Cardiac septum (tissue), 1 donor: ENCODE measurements at regions not wholly inside any gene's neighbourhood (a gene's known extent, or its start where the extent isn't known, plus 50 kb on each side); places are given as distances from the start of the nearest gene placed in this dataset.

ENCODE experiments used
- DNase-seq: peaks from one replicate; pipeline ENCODE4 v3.0.0-alpha.2; 2020; ENCODE audit warnings: low spot score
- intact Hi-C: fragments of 100-400 bp; cut with DNase I; formaldehyde crosslinking; loops from one replicate; pipeline ENCODE4 v1.14.0; 2022
- donor health status: DM: no; HTN: no; CAD: no.

DNA sequence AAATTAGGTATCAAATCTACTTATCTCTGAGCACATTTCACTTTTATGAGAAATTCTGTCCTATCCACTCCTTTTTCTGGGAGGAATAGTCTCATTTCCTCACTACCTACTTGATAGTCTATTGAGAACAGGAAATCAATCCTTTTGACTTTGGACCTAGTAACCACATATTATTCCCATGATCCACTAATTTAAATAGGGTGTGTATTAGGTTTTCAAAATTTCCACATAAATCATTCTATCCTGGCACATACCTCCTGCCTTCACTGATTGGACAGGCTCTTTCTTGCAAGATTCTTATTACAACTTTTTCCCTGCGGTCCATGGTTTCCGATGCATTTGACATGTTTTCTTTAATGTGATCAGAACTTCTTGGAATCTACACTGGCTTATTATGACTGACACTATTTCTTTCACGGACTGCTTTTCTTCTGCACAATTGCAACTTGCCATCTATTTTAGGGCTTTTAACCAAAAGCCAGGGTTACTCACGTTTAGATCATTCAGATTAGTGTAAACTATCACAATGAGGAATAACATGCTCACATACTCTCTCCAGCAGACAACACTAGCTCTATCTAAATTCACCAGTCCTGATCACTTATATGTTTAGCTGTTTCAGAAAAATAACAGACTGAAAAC is 419.9 kb upstream of the SLIT2 start:
- intact Hi-C loops, result no loop called here
- DNase-seq, result no peak

DNA sequence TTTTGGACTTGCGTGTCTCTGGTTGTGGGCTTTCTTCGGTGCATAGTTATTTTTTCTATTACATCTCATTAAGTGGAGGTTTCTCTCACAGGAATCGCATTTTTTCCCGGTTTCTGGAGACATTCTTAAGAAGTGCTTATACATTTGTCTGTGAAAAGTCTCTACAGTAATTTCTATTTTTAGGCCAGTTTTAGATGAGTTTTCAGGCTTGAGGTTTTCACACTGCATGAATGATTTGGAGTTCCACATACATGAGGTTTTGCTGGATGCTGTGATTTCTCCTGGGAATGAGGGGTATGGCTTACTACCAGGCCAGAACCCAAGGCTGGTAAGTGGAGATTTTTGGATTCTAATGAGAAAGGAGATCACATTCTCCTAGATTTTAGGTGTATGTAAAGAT is 422.6 kb upstream of the SLIT2 start:
- intact Hi-C loops, result no loop called here

DNA sequence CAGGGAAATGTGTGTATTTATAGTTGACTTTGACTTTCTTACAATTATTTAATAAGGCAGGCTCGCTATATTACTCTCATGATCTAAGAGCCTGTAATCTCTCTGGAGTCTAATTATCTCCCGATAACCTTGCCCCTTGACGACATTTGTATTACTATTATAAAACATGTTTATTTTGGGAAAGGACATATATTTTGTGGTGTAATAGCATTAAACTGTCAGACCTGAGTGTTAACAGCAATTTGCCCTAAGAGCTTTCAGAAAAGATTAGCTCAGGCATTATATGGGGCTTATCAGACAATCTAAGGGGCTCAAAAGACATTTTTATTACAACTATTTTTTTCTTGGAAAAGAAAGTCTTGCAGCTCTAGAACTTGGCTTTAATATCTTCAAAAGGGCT is 427.9 kb upstream of the SLIT2 start:
- intact Hi-C loops, result no loop called here
- DNase-seq, result no peak

More for the DNA sequence above, 422.6 kb upstream of the SLIT2 start:
- DNase-seq, result no peak

DNA sequence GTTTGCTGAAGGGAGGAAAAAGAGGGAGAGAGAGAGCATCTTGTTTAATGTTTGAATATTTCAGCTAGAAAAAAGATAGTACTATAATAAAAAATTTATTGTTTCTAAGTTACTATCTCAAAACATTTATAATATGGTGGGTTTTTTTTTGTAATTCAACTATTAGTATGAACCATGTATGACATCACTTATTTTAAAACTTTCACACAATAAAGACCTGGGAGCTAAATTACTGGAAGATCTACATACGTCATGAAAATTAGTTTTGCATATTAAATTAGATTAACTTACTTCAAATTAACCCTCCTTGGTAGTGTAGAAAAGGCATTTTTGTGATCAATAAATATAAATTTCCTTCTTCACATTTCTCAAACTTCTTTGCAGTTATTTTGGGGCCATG is 432.0 kb upstream of the SLIT2 start:
- no peak for DNase-seq
- intact Hi-C loops, result no loop called here

DNA sequence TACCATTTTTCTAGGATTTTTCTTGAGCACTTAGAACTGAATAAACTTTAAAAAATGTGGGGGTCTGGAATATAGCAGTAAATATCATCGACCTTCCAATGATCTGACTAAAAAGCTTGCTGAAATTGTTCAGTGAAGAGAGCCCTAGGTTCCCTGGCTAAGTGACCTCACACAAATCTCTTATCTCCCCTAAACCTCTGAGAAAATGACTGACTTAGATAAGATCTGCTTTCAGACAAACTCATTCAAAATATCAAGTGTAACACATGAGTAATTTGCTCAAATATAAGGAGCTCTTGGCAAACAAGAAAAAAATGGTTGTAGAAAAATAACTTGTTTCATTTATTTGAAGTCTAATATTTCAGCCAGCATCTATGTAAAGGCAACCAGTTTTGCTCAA is 441.7 kb upstream of the SLIT2 start:
- intact Hi-C loops, result no loop called here
- no peak for DNase-seq

DNA sequence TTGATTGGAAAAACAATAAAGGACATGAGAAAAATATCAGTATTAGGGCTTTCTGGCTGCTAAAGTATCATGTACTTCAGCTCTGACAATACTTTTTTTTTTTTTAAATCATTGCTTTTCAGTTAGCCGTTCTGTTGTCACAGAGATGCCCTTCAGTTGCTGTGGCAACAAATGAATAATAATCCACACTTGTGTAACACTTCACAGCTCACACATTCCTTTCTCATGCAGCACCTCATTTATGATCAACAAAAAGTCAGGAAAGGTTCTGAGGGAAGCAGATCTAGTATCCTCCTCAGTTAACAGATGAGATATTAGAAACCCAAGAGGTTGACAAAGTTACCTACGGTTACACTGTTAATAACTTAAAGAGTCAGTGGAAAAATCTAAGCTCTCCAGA is 444.2 kb upstream of the SLIT2 start:
- DNase-seq, result no peak
- intact Hi-C loops, result no loop called here

DNA sequence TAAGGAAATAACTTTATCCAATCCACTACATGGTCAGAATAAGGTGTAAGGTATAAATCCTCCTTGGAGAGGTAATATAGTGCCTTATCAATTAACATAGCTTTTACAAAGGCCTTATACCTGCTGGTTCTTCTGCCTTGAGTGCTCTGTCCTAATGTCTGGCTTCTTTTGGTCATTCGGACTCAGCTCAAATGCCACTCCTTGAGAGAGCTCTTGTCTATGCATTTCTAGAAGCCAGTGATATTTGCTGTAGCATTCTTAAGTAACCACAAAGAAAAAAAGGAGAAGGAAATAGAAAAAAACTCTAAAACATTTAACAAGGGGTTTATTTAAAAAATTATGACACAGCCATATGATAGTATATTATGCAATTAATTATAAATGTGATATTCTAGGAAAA is 444.8 kb upstream of the SLIT2 start:
- DNase-seq, result no peak
- intact Hi-C loops, result no loop called here

DNA sequence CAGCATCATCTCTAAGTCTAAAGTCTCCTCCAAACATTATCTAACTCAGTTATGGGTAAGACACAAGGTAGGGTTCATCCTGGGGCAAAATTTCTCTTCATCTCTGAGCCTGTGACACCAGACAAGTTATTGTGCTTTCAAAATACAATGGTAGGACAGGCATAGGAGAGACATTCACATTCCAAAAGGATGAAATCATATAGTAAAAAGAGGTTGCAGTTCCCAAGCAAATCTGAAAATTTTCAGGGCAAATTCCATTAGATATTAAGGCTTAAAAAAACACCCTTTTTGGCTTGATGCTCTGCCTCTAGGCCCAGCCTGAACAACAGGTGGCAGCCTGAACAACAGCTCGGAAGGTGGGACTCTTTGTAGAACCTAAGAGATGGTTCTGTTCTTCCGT is 448.3 kb upstream of the SLIT2 start:
- DNase-seq, result no peak
- intact Hi-C loops, result no loop called here

DNA sequence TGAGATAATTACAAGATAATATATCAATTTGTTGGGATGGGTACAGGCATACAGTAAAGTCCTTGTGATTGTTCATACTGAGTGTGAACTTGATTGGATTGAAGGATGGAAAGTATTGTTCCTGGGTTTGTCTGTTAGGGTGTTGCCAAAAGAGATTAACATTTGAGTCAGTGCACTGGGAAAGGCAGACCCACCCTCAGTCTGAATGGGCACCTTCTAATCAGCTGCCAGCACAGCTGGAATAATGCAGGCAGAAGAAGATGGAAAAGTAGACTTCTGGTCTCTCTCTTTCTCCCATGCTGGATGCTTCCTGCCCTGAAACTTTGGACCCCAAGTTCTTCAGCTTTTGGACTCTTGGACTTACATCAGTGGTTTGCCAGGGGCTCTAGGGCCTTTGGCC is 457.9 kb upstream of the SLIT2 start:
- DNase-seq, result no peak
- intact Hi-C loops, result no loop called here

DNA sequence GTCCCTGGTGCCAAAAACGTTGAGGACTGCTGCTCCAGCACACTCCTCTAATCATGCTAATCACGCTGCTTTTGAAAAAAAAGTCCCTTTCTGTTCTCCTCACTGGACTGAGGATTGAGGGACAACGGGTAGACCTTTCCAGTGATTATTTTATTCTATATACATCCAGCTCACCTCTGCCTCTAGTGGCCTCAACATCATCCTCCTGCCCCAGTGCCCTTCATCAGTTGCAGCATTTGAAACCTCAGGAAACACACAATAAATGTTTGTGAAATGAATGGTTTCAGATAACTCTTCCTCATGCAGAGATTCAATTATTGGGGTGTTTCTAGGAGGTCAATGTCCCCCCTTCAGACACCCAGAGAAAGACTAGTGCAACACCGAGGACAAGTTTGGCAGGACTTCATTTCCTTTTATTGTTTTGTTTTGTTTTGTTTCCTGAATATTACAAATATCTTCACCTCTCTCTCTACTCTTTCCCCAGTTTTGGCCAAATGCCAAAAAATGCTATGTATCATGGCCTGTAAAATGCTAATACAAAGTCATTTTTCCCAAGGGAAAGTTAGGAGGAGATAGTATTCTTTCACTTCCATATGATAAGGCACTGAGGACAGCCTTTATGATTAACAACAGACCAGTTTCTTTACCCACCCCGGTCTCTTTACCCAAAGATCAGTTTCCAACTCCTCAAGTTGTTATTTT is 460.1 kb upstream of the SLIT2 start:
- no peak for DNase-seq
- intact Hi-C loops, result no loop called here

DNA sequence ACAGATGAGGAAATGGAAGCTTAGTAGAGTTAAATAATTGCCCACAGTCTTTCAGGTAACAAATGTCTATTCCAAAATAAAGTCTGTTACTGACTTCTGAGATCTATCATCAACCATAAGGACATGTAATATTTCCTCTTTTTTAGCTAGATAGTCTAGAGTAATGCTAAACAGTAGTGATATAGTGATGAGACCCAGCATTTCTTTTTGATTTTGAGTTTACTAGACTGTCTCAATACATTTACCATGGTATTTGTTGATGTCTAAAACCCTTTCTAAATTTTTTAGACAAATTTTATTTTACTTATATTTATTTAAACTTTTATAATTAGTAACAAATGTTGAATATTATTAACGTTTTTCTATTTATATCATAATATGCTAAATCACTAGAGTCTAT is 465.1 kb upstream of the SLIT2 start:
- DNase-seq, result no peak
- intact Hi-C loops, result no loop called here

DNA sequence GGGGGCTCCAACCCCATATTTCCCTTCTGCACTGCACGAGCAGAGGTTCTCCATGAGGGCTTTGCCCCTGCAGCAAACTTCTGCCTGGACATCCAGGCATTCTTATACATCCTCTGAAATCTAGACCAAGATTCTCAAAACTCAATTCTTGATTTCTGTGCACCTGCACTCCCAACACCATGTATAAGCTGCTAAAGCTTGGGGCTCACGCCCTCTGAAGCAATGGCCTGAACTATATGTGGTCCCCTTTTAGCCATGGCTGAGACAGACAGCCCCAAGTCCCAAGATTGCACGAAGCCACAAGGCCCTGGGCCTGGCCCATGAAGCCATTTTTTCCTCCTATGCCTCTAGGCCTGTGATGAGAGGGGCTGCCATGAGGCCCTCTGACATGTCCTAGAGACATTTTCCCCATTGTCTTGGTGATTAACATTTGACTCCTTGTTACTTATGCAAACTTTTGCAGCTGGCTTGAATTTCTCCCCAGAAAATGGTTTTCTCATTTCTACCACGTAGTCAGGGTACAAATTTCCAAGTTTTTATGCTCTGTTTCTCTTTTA is 468.0 kb upstream of the SLIT2 start:
- intact Hi-C loops, result no loop called here
- no peak for DNase-seq

DNA sequence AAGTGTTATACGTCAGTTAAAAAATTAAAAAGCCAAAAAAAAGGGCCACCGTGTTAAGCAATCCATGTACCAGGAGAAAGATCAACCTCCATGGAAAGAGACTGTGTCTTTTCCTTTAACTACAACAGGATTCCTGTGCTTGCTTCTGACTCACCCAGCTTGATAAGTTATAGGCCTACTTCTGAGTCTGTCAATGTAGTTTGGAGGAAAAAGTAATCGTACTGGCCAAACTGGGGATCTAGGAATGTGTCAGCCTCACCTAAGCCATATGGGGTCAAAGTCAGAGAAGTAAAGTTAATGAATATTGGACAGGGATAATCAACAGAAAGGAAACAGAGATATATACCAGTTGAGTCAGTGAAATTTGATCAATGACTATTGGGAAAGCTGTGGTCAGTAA is 470.8 kb upstream of the SLIT2 start:
- no peak for DNase-seq
- intact Hi-C loops, result no loop called here

DNA sequence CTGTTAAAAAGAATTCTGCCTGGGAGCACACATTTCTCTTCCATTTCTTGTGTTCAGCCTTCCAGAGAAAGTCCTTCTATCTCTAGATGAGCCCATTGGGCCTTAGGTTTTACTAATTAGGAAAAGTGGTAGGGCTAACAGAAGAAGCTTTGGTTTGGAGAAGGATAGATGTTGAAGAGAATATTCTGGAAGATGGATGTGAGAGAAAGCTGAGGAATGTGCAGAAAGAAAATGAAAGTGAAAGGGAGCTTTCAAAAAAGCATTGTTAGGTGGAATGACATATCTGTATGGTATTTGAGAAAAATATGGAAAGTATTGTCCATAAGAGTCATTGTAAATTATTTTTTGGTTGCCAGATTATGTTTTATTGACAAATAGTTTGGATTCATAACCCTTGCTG is 474.8 kb upstream of the SLIT2 start:
- no peak for DNase-seq
- intact Hi-C loops, result no loop called here

DNA sequence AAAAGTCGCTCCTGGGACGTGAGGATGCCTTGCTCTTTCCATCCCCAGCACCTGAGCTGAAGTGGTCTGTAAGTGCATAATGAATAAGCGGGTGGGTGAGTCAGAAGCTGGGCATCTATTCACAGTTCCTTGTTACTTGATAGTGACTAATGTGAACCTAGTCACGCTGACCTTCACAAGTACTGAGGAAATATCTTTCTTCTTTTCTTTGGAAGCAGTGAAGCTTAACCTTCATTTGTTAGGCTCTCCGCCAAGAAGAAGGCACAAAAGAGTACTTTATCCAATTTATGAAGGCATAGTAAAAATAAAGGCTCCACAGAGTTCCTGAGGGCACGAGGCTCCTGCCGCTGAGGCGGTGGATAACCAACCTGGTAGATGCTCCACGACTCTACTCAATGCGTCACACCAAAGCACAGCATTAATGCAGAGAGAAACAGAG is 475.7 kb upstream of the SLIT2 start:
- DNase-seq, result no peak

DNA sequence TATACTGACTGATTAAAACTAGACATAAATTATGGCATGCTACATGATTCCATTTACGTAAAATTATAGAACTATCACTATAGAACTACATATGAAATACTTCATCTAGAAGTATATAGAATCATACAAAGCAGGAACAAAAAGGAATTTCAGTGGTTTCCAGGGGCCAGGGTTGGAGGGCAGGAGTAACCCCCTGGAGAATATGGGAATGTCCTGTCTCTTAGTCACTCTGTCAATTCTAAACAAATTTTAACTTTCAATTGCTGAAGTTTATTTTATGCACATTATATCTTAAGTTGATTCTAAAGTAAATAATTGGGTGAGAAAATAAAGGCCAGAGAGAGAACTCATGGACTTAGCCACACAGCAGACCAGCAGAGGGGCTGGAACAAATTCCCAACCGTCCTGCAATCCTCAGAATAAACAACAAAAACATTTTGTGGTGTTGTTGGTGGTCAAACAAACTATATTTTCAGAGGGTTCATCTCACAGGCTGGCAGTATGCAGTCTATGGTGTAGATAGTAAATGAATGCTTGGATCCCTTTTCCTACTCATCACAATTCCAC is 476.9 kb upstream of the SLIT2 start:
- no peak for DNase-seq
- intact Hi-C loops, result no loop called here

More for the DNA sequence above, 475.7 kb upstream of the SLIT2 start:
- intact Hi-C loops, result no loop called here

DNA sequence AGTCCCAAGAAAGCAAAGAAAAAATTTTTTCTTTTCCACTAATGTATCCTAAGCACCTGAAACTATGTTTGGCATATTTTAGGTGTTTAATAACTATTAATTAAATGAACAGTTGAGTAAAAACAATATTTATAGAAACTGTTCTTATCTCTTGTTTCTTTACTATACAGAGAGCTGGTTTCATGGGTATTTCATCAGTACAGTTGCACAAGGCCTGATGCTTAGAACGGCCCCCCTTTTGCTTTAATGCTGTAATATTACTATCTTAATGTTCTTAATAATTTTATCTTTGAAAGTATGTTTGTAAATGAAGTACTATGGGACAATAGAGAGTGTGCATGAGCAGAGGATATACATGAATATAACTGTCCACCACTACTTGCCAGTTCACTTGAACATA is 479.1 kb upstream of the SLIT2 start:
- DNase-seq, result no peak
- intact Hi-C loops, result no loop called here

DNA sequence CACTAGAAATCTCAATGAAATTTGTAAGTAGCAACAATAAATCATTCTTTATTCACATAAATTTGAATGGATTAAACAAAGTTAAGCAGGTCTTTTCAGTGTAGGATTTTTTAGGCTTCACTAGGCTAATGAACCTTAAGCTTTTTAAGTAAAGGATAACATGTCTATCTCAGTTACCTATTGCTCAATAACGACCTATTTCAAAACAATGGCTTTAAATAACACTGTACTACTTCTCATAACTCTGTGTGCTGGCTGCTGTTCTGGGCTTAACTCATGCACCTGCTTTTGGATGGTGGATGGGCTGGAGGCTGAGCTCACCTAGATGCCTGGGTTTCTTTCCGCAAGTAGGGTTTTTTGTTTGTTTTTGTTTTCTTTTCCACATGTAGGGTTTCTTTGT is 495.0 kb upstream of the SLIT2 start:
- intact Hi-C loops, result no loop called here
- DNase-seq, result no peak

DNA sequence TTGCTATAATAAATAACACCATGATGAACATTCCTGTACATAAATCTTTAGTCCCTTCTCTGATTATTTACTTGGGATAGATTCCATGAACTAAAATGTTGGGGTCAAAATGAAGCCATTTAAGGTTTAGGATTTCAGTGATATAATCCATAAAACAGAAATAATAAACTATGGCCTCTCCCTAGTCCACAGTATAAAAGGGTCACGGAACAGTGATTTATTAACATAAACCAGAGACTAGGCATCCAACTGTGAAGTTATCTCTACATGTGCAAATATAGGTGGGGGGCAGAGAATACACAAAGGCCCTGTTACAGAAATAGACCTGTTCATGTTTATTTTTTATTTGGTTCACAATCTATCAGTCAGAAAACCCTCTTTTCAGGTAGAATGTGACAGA is 499.1 kb upstream of the SLIT2 start:
- intact Hi-C loops, result no loop called here
- DNase-seq, result no peak

DNA sequence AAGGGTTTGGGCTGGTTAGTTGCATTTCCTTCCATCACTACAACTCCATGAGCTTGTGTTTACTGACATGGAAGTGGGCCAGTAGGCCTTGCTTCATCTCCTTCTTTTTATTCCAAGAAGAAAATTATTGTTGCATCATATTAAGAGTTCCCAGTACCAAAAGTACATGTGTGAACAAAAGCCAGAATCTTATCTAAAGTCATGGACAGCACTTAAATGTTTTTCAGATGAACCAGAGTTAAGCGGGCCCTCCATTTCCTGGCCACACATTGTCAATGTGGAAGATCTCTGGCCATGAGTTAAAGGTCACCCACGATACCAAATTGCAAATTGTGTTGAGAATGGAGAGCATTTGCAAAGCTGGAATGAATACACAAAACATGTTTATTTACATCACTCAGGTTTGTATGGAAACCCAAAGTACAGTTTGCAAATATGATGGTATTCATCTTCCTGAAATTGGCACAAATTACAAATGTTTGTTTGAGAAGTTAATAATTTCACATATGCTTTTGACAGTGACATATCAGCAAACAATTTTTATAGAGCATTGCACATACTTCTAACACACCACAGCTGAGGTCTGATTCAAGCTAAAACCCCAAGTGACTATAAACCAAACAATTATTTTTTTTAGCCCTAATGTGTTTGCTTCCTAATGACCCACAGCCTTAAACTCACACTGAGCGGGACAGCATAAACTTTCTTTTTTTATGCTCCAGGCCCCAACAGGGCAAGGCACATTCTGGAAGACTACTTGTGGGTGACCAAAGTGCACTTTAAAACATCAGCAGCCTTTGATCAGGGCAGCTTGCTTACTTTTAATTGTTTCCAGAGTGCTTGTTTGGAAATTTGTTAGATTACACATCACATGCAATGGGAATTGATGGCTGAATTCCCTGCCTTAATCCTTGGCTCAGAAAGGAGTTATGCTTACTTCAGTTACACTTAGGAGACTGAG is 502.9 kb upstream of the SLIT2 start:
- intact Hi-C loops, result loop anchor here (2.0 kb wide), 1 partner anchor 168 kb away; no protein-coding TSS in a partner anchor

More for the DNA sequence above, 502.9 kb upstream of the SLIT2 start:
- DNase-seq, result no peak
